HEK293 (cell line): ENCODE measurements at regions not wholly inside any gene's neighbourhood (a gene's known extent, or its start where the extent isn't known, plus 50 kb on each side); places are given as distances from the start of the nearest gene placed in this dataset.

Experiments used
- CTCF ChIA-PET: fragments of 350-600 bp; formaldehyde crosslinking; extraction: SDS; loops from one replicate; lab custom pipeline; 2021; ENCODE audit warnings: antibody characterized with exemption; lab: Yijun Ruan, JAX
- POLR2A ChIA-PET: fragments of 300-600 bp; formaldehyde crosslinking; extraction: SDS; loops from one replicate; lab custom pipeline; 2020; ENCODE audit warnings: antibody characterized with exemption, inconsistent platforms; lab: Yijun Ruan, JAX
- H3K27ac ChIP-seq: fragments of 200-500 bp; sonication (Bioruptor generic); 2 replicates; pipeline ENCODE4 v1.5.1; 2014; ENCODE audit warnings: low read depth, low read length, control low read depth, inconsistent platforms; ENCODE audit errors: extremely low read depth
- H3K36me3 ChIP-seq, 2 experiments: fragments of 200-500 bp in 1 of 2; sonication (Bioruptor generic) in 1 of 2; 1 replicate in 1 of 2; 2 replicates in 1 of 2; pipeline ENCODE4 v1.5.1; 2014 to 2017; ENCODE audit warnings: inconsistent platforms in 2 of 2, low read length in 2 of 2; ENCODE audit not compliant: control insufficient read depth in 2 of 2, insufficient read depth in 1 of 2
- H3K4me1 ChIP-seq: fragments of 200-500 bp; sonication (Bioruptor generic); 2 replicates; pipeline ENCODE4 v1.5.1; 2014; ENCODE audit warnings: mild to moderate bottlenecking, low read length, inconsistent platforms; ENCODE audit not compliant: control insufficient read depth, insufficient read depth
- H3K4me3 ChIP-seq: 2 replicates; pipeline ENCODE4 v1.5.1; 2011; ENCODE audit warnings: low read depth, mild to moderate bottlenecking, control low read depth, low read length, moderate library complexity
- H3K9me3 ChIP-seq: fragments of 200-500 bp; sonication (Bioruptor generic); 2 replicates; pipeline ENCODE4 v1.5.1; 2014; ENCODE audit warnings: low read depth, low read length, inconsistent platforms; ENCODE audit not compliant: control insufficient read depth, insufficient read depth
- GFI1B ChIP-seq: fragments of 450-650 bp; formaldehyde crosslinking; IDR thresholded peaks from 2 replicates; pipeline ENCODE4 v1.5.1; 2016; ENCODE audit warnings: missing biosample characterization, missing genetic modification characterization
- MEIS1 ChIP-seq: sonication (generic); formaldehyde crosslinking; IDR thresholded peaks from 2 replicates; pipeline ENCODE4 v1.8.1; 2022; ENCODE audit warnings: missing genetic modification reagents, mild to moderate bottlenecking, borderline replicate concordance
- MYNN ChIP-seq: fragments of 450-650 bp; formaldehyde crosslinking; IDR thresholded peaks from 2 replicates; pipeline ENCODE4 v1.5.1; 2016; ENCODE audit warnings: missing biosample characterization, missing genetic modification characterization, borderline replicate concordance
- SP2 ChIP-seq: fragments of 450-650 bp; formaldehyde crosslinking; IDR thresholded peaks from 2 replicates; pipeline ENCODE4 v1.5.1; 2016; ENCODE audit warnings: missing biosample characterization, missing genetic modification characterization
- YY1 ChIP-seq: fragments of 450-650 bp; formaldehyde crosslinking; IDR thresholded peaks from 2 replicates; pipeline ENCODE4 v1.5.1; 2018; ENCODE audit warnings: missing biosample characterization, missing genetic modification characterization
- ZBTB48 ChIP-seq: fragments of 450-650 bp; formaldehyde crosslinking; IDR thresholded peaks from 2 replicates; pipeline ENCODE4 v1.5.1; 2016; ENCODE audit warnings: missing biosample characterization, missing genetic modification characterization
- ZBTB7A ChIP-seq: fragments of 450-650 bp; formaldehyde crosslinking; IDR thresholded peaks from 2 replicates; pipeline ENCODE4 v1.5.1; 2016; ENCODE audit warnings: low read depth, missing biosample characterization, missing genetic modification characterization
- ZFHX2 ChIP-seq: fragments of 450-650 bp; formaldehyde crosslinking; conservative IDR thresholded peaks from 2 replicates; pipeline ENCODE4 v1.5.1; 2016; ENCODE audit warnings: missing biosample characterization, missing genetic modification characterization
- ZNF121 ChIP-seq: fragments of 450-650 bp; formaldehyde crosslinking; IDR thresholded peaks from 2 replicates; pipeline ENCODE4 v1.5.1; 2016; ENCODE audit warnings: missing biosample characterization, missing genetic modification characterization
- ZNF138 ChIP-seq: fragments of 450-650 bp; formaldehyde crosslinking; IDR thresholded peaks from 2 replicates; pipeline ENCODE4 v1.5.1; 2016; ENCODE audit warnings: missing biosample characterization, missing genetic modification characterization, borderline replicate concordance
- ZNF148 ChIP-seq: fragments of 450-650 bp; formaldehyde crosslinking; IDR thresholded peaks from 2 replicates; pipeline ENCODE4 v1.5.0; 2017; ENCODE audit warnings: missing biosample characterization, missing genetic modification characterization, borderline replicate concordance
- ZNF175 ChIP-seq: fragments of 450-650 bp; formaldehyde crosslinking; IDR thresholded peaks from 2 replicates; pipeline ENCODE4 v1.5.1; 2016; ENCODE audit warnings: missing biosample characterization, missing genetic modification characterization
- ZNF19 ChIP-seq: fragments of 450-650 bp; formaldehyde crosslinking; IDR thresholded peaks from 2 replicates; pipeline ENCODE4; 2016; ENCODE audit warnings: missing biosample characterization, missing genetic modification characterization, low read depth
- ZNF2 ChIP-seq: fragments of 450-650 bp; formaldehyde crosslinking; IDR thresholded peaks from 2 replicates; pipeline ENCODE4 v1.5.1; 2016; ENCODE audit warnings: missing biosample characterization, missing genetic modification characterization
- ZNF202 ChIP-seq: fragments of 450-650 bp; formaldehyde crosslinking; IDR thresholded peaks from 2 replicates; pipeline ENCODE4 v1.5.1; 2016; ENCODE audit warnings: missing biosample characterization, missing genetic modification characterization, borderline replicate concordance
- ZNF266 ChIP-seq: fragments of 450-650 bp; formaldehyde crosslinking; IDR thresholded peaks from 2 replicates; pipeline ENCODE4 v1.5.1; 2016; ENCODE audit warnings: missing biosample characterization, missing genetic modification characterization, low read depth
- ZNF302 ChIP-seq: fragments of 450-650 bp; formaldehyde crosslinking; IDR thresholded peaks from 2 replicates; pipeline ENCODE4 v1.5.1; 2016; ENCODE audit warnings: missing biosample characterization, missing genetic modification characterization, low read depth
- ZNF394 ChIP-seq: fragments of 450-650 bp; formaldehyde crosslinking; IDR thresholded peaks from 2 replicates; pipeline ENCODE4 v1.5.1; 2016; ENCODE audit warnings: missing biosample characterization, missing genetic modification characterization, mild to moderate bottlenecking, moderate library complexity, borderline replicate concordance
- ZNF433 ChIP-seq: fragments of 450-650 bp; formaldehyde crosslinking; IDR thresholded peaks from 2 replicates; pipeline ENCODE4 v1.5.1; 2016; ENCODE audit warnings: missing biosample characterization, missing genetic modification characterization, low read depth
- ZNF48 ChIP-seq: fragments of 450-650 bp; formaldehyde crosslinking; IDR thresholded peaks from 2 replicates; pipeline ENCODE4 v1.5.1; 2016; ENCODE audit warnings: missing biosample characterization, missing genetic modification characterization
- ZNF488 ChIP-seq: fragments of 450-650 bp; formaldehyde crosslinking; IDR thresholded peaks from 2 replicates; pipeline ENCODE4 v1.5.1; 2016; ENCODE audit warnings: missing biosample characterization, missing genetic modification characterization
- ZNF555 ChIP-seq: fragments of 450-650 bp; formaldehyde crosslinking; conservative IDR thresholded peaks from 2 replicates; pipeline ENCODE4 v1.5.1; 2017; ENCODE audit warnings: missing biosample characterization, mild to moderate bottlenecking, missing genetic modification characterization, inconsistent platforms
- ZNF560 ChIP-seq: fragments of 450-650 bp; formaldehyde crosslinking; IDR thresholded peaks from 2 replicates; pipeline ENCODE4 v1.5.1; 2017; ENCODE audit warnings: missing biosample characterization, missing genetic modification characterization, borderline replicate concordance
- ZNF571 ChIP-seq: fragments of 450-650 bp; formaldehyde crosslinking; IDR thresholded peaks from 2 replicates; pipeline ENCODE4 v1.5.0; 2017; ENCODE audit warnings: missing biosample characterization, missing genetic modification characterization
- ZNF585B ChIP-seq: fragments of 450-650 bp; formaldehyde crosslinking; IDR thresholded peaks from 2 replicates; pipeline ENCODE4 v1.5.1; 2016; ENCODE audit warnings: missing biosample characterization, missing genetic modification characterization
- ZNF624 ChIP-seq: fragments of 450-650 bp; formaldehyde crosslinking; IDR thresholded peaks from 2 replicates; pipeline ENCODE4 v1.5.1; 2017; ENCODE audit warnings: missing biosample characterization, missing genetic modification characterization
- ZNF626 ChIP-seq: fragments of 450-650 bp; sonication (Bioruptor Pico); formaldehyde crosslinking; IDR thresholded peaks from 2 replicates; pipeline ENCODE4 v1.5.1; 2018; ENCODE audit warnings: missing biosample characterization, missing genetic modification characterization, inconsistent platforms
- ZNF76 ChIP-seq: fragments of 450-650 bp; formaldehyde crosslinking; IDR thresholded peaks from 2 replicates; pipeline ENCODE4; 2016; ENCODE audit warnings: low read depth, missing biosample characterization, missing genetic modification characterization, borderline replicate concordance
- ZNF830 ChIP-seq: fragments of 450-650 bp; IDR thresholded peaks from 2 replicates; pipeline ENCODE4 v1.5.0; 2018; ENCODE audit warnings: missing biosample characterization, missing genetic modification characterization, low read depth, mild to moderate bottlenecking, moderate library complexity
- TF ChIP-seq, protein P1 (sequence below): fragments of 450-650 bp; formaldehyde crosslinking; IDR thresholded peaks from 2 replicates; pipeline ENCODE4 v1.5.1; 2016; ENCODE audit warnings: missing biosample characterization, missing genetic modification characterization
- TF ChIP-seq, protein P2 (sequence below): fragments of 450-650 bp; formaldehyde crosslinking; IDR thresholded peaks from 2 replicates; pipeline ENCODE4 v1.5.1; 2016; ENCODE audit warnings: missing biosample characterization, missing genetic modification characterization

DNA sequence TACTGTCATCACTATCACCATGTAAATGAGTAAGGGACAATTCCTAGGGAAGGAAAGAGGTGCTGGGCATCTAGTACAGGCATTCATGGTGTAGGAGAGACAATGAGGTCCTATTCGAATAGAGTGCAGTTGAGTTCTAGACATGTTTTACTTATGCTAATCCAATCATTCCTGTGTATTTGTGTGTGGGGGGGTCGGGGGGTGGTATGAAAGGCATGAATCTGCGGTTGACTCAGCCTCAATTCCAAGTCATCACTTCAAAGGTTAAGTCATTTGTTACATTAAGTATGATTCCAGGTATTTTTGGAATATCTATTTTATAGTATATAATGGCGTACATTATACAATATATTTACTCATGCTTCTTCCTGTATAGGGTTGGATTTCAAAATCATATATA, 163.1 kb upstream of the GALNT15 start:
- Histone ChIP-seq H3K27ac (no peak overlapping the region), H3K4me1 (no peaks in the 10 kb centered on the region), H3K36me3 (no peaks in the 10 kb centered on the region), H3K4me3 (no peak overlapping the region), H3K9me3 (no peaks in the 10 kb centered on the region)
- CTCF ChIA-PET: no interaction called here
- TF ChIP-seq ZNF19 (no peak), ZNF585B (tag by site-specific recombination) (no peak)
- POLR2A ChIA-PET: no interaction called here

DNA sequence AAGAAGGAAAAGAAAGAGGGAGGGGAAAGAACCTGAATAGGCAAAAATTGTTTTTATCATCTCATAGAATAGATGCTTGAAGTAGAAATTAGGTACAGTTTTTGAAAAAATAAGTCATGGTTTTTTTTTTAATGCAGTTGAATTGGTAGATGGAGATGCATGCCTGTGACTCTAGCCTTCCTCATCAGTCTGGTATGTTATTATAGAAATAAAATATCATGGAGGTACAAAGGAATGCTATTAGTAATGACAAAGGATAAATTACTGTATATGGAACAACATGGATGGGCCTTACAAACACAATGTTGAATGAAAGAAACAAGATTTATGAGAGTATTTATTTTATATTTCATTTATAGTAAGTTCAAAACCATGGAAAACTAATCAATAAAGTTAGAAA, 162.4 kb upstream of the GALNT15 start:
- TF ChIP-seq ZNF76 (no peak), ZNF48 (no peak), ZNF394 (tag by site-specific recombination) (no peak), MYNN (no peak), MEIS1 (CRISPR knock-in tag) (no peak), ZBTB7A (tag by site-specific recombination) (no peak), ZNF121 (no peak), ZNF626 (tag by site-specific recombination) (no peak), SP2 (no peak), ZBTB48 (tag by site-specific recombination) (no peak), ZNF148 (tag by site-specific recombination) (no peak), ZNF302 (tag by site-specific recombination) (no peak), YY1 (no peak), ZNF266 (tag by site-specific recombination) (no peak), ZNF2 (tag by site-specific recombination) (no peak), ZNF624 (tag by site-specific recombination) (no peak), ZNF138 (no peak), ZNF433 (no peak)
- ChIA-PET CTCF (no interaction called here), POLR2A (no interaction called here)
- H3K36me3 ChIP-seq: no peaks in the 10 kb centered on the region
- H3K4me3 ChIP-seq: no peak overlapping the region
- H3K4me1 ChIP-seq: no peaks in the 10 kb centered on the region
- H3K27ac ChIP-seq: no peak overlapping the region
- no peaks in the 10 kb centered on the region for H3K9me3 ChIP-seq

DNA sequence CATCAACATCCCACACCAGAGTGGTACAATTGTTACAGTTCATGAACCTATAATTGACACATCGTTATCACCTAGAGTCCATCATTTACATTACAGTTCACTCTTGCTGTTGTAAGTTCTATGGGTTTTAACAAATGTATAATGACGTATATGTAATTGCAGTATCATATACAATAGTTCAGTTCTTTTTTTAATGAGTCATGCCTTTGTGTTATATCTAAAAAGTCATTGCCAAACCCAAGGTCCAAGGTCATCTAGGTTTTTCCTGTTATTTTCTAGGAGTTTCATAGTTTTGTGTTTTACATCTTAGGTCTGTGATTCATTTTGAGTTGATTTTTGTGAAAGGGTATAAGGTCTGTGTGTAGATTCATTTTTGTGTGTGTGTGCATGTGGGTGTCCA, 160.9 kb upstream of the GALNT15 start:
- Histone ChIP-seq H3K27ac (no peak overlapping the region), H3K36me3 (no peaks in the 10 kb centered on the region), H3K9me3 (no peaks in the 10 kb centered on the region), H3K4me1 (no peaks in the 10 kb centered on the region), H3K4me3 (no peak overlapping the region)
- POLR2A ChIA-PET: no interaction called here
- CTCF ChIA-PET: no interaction called here
- TF ChIP-seq ZNF175: no peak
- no peak for TF ChIP-seq ZNF488
- no peak for TF ChIP-seq GFI1B (tag by site-specific recombination)
- no peak for TF ChIP-seq ZNF202 (tag by site-specific recombination)
- TF ChIP-seq ZNF555 (tag by site-specific recombination): no peak
- TF ChIP-seq ZNF830 (tag by site-specific recombination): no peak
- no peak for TF ChIP-seq ZNF571 (tag by site-specific recombination)
- TF ChIP-seq, protein P1, sequence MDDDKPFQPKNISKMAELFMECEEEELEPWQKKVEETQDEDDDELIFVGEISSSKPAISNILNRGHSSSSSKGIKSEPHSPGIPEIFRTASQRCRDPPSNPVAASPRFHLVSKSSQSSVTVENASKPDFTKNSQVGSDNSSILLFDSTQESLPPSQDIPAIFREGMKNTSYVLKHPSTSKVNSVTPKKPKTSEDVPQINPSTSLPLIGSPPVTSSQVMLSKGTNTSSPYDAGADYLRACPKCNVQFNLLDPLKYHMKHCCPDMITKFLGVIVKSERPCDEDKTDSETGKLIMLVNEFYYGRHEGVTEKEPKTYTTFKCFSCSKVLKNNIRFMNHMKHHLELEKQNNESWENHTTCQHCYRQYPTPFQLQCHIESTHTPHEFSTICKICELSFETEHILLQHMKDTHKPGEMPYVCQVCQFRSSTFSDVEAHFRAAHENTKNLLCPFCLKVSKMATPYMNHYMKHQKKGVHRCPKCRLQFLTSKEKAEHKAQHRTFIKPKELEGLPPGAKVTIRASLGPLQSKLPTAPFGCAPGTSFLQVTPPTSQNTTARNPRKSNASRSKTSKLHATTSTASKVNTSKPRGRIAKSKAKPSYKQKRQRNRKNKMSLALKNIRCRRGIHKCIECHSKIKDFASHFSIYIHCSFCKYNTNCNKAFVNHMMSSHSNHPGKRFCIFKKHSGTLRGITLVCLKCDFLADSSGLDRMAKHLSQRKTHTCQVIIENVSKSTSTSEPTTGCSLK (tag by site-specific recombination): no peak
- TF ChIP-seq, protein P2, sequence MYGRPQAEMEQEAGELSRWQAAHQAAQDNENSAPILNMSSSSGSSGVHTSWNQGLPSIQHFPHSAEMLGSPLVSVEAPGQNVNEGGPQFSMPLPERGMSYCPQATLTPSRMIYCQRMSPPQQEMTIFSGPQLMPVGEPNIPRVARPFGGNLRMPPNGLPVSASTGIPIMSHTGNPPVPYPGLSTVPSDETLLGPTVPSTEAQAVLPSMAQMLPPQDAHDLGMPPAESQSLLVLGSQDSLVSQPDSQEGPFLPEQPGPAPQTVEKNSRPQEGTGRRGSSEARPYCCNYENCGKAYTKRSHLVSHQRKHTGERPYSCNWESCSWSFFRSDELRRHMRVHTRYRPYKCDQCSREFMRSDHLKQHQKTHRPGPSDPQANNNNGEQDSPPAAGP (tag by site-specific recombination): no peak
- no peak for TF ChIP-seq ZNF560 (tag by site-specific recombination)
- no peak for TF ChIP-seq ZFHX2
